ENCODE measurements at regions not wholly inside any gene's neighbourhood (a gene's known extent, or its start where the extent isn't known, plus 50 kb on each side); places are given as distances from the start of the nearest gene placed in this dataset.

DNA sequence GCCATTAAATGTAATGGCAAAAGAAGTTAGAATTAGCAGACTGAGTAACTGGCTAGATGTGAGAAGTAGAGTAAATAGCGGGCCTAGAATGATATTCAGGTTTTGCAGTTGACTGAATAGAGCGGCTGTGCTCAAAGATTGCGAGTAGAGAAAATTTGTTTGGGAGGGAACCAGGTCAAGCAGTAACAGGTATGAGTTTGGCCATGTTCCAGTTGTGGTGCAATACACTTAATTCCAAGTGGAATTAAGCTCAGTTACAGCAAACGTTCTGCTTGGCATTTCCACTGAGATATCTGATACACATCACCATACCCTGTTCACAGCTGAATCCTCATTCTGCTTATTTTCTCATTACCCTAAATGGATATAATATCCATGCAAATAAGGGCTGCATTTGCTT is 1382.9 kb downstream of the MRPL39 start:
- H3K4me3 ChIP-seq (ENCODE audit: control insufficient read depth, low read depth, low read length) = no peak overlapping the region
- TF ChIP-seq, protein P1, sequence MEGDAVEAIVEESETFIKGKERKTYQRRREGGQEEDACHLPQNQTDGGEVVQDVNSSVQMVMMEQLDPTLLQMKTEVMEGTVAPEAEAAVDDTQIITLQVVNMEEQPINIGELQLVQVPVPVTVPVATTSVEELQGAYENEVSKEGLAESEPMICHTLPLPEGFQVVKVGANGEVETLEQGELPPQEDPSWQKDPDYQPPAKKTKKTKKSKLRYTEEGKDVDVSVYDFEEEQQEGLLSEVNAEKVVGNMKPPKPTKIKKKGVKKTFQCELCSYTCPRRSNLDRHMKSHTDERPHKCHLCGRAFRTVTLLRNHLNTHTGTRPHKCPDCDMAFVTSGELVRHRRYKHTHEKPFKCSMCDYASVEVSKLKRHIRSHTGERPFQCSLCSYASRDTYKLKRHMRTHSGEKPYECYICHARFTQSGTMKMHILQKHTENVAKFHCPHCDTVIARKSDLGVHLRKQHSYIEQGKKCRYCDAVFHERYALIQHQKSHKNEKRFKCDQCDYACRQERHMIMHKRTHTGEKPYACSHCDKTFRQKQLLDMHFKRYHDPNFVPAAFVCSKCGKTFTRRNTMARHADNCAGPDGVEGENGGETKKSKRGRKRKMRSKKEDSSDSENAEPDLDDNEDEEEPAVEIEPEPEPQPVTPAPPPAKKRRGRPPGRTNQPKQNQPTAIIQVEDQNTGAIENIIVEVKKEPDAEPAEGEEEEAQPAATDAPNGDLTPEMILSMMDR (IDR thresholded peaks at IDR 0.05; ENCODE audit: control insufficient read depth, insufficient read depth, low read depth, low read length, missing control alignments) = no peak
- DNase-seq (ENCODE audit: low read depth) = no peak

DNA sequence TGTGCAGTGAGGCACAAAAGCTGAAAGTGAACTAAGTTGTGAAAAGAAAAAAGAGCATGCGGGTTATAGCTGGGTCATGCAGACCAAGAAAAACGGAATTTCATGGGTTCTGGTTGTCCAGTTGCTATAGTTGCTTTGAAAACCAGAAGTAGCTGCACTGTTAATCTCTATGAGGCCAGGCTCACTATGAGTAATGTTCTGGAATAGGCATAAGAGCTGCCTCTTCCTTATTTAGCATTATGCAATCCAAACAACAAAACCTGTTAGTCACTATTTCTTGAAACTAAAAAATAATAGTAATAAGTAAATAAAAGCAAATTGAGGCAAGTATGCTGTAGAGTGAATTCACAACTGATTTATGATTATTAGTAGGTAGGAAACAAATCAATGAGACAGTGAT is 1383.7 kb downstream of the MRPL39 start:
- TF ChIP-seq, protein P1 (IDR thresholded peaks at IDR 0.05; ENCODE audit: control insufficient read depth, insufficient read depth, low read depth, low read length, missing control alignments) = no peak
- no peak for DNase-seq (ENCODE audit: low read depth)
- H3K4me3 ChIP-seq (ENCODE audit: control insufficient read depth, low read depth, low read length) = no peak overlapping the region

DNA sequence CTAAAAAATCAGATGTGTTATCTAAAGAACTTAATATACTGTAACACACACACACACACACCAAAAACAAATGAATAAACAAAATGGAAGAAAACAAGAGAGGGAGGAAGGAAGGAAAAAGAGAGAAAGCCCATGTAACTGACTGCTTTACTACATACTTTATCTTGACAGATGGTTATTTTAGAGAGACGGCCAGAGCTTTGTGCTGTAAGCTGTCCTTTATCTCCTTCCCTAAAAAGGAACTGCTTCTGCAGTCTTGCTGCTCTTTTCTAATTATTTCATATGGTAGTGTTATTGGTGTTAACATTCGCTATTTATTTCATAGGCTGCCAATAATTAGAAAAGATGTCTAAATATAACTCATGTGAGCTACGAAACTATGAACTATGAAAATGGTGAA is 1384.6 kb downstream of the MRPL39 start:
- no peak overlapping the region for H3K4me3 ChIP-seq (ENCODE audit: control insufficient read depth, low read depth, low read length)
- TF ChIP-seq, protein P1 (IDR thresholded peaks at IDR 0.05; ENCODE audit: control insufficient read depth, insufficient read depth, low read depth, low read length, missing control alignments) = no peak
- DNase-seq (ENCODE audit: low read depth) = no peak

DNA sequence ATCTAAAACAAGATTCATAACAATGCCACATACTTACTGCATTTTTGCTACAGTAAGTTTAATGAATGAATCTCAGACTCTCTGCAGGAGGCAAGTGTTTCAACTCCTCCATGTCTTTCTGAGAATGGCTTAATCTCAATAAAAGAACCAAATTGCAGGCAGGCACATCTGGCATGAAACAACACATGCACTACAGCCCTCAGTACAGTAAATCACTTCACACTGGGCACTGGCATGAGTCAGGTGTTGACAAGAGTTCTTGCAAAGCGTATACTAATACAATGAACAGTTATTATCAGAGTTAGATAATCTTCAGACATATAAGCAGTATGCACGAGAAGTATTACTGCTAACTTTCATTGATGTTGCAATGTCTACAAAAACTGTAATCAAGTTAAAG is 1386.8 kb downstream of the MRPL39 start:
- H3K4me3 ChIP-seq (ENCODE audit: control insufficient read depth, low read depth, low read length) = no peak overlapping the region
- DNase-seq (ENCODE audit: low read depth) = no peak
- TF ChIP-seq, protein P1 (IDR thresholded peaks at IDR 0.05; ENCODE audit: control insufficient read depth, insufficient read depth, low read depth, low read length, missing control alignments) = no peak

DNA sequence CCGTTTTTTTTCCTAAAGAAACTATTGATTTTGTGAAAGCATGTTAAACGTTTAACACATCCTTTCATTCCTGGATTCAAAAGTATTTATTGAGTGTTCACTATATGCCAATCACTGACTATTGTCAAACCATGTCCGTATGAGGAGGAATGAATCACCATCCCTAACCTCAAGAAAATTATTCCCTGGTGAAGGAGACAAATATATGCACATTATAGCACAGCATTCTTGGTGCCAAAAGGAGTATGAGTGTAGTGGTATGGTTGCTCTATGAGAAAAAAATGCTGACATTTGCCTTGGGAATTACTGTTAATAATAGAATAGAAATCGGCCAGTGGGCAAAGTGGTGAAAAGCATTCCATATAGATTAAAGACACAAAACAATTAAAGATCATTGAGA is 1390.1 kb downstream of the MRPL39 start:
- no peak overlapping the region for H3K4me3 ChIP-seq (ENCODE audit: control insufficient read depth, low read depth, low read length)
- TF ChIP-seq, protein P1 (IDR thresholded peaks at IDR 0.05; ENCODE audit: control insufficient read depth, insufficient read depth, low read depth, low read length, missing control alignments) = no peak
- no peak for DNase-seq (ENCODE audit: low read depth)

DNA sequence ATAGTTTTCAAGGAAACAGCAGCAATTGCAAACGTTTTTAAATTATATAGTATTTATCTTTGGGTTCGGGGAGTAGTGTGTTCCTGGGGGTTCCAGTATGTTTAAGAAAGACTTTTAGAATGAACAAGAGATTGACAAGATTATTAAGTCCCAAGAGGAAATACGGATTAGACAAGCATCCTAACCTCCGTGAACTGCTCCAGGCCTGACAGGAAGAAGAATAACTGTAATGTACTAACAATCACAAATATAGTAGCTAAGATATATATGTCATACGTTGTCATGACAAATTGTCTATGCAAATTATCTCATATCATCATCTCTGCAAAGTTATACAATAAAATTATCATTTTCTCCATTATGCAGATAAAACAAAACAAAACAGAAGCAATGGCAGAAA is 1397.2 kb downstream of the MRPL39 start:
- TF ChIP-seq, protein P1 (IDR thresholded peaks at IDR 0.05; ENCODE audit: control insufficient read depth, insufficient read depth, low read depth, low read length, missing control alignments) = no peak

More for the DNA sequence above, 1397.2 kb downstream of the MRPL39 start:
- no peak overlapping the region for H3K4me3 ChIP-seq (ENCODE audit: control insufficient read depth, low read depth, low read length)
- no peak for DNase-seq (ENCODE audit: low read depth)

Data from AG09309 (cell line).